NCI-H1417 (cell line): ENCODE measurements at regions not wholly inside any gene's neighbourhood (a gene's known extent, or its start where the extent isn't known, plus 50 kb on each side); places are given as distances from the start of the nearest gene placed in this dataset.

ENCODE experiments used
- DNase-seq, 3 experiments: peaks; one replicate each; lab custom pipeline; 2025; lab: John Stamatoyannopoulos, UW

GRCh38 chr10:111986079-111986478 is 197.5 kb downstream of the GPAM start:
- no peak for DNase-seq

GRCh38 chr10:111988646-111989045 is 194.9 kb downstream of the GPAM start:
- no peak for DNase-seq

GRCh38 chr10:111989136-111989911 is 194.2 kb downstream of the GPAM start:
- peak in 2 of 3 experiments; percentile 11 to 55 for DNase-seq

GRCh38 chr10:111990734-111991133 is 192.8 kb downstream of the GPAM start:
- DNase-seq: no peak

- DNase-seq: no peak
These were observed 190.2 kb downstream of the GPAM start for GRCh38 chr10:111993321-111993720.

- DNase-seq: no peak
These were observed 189.6 kb downstream of the GPAM start for GRCh38 chr10:111993872-111994426.

- no peak for DNase-seq
These were observed 187.5 kb downstream of the GPAM start for GRCh38 chr10:111996103-111996502.

- DNase-seq: no peak
These were observed 184.8 kb downstream of the GPAM start for GRCh38 chr10:111998728-111999127.

GRCh38 chr10:111999205-111999914 is 184.2 kb downstream of the GPAM start:
- DNase-seq: no peak

GRCh38 chr10:111999915-112000302 is 183.7 kb downstream of the GPAM start:
- DNase-seq: no peak

- DNase-seq: no peak
These were observed 183.1 kb downstream of the GPAM start for GRCh38 chr10:112000466-112000865.

GRCh38 chr10:112002206-112002605 is 181.4 kb downstream of the GPAM start:
- no peak for DNase-seq

- DNase-seq: no peak
These were observed 179.5 kb downstream of the GPAM start for GRCh38 chr10:112004075-112004474.

- no peak for DNase-seq
These were observed 178.5 kb downstream of the GPAM start for GRCh38 chr10:112005044-112005443.

GRCh38 chr10:112006407-112006806 is 177.2 kb downstream of the GPAM start:
- DNase-seq: no peak

GRCh38 chr10:112006831-112007230 is 176.7 kb downstream of the GPAM start:
- DNase-seq: no peak

GRCh38 chr10:112022196-112022595 is 161.4 kb downstream of the GPAM start:
- DNase-seq: no peak

- no peak for DNase-seq
These were observed 159.5 kb downstream of the GPAM start for GRCh38 chr10:112024079-112024478.

GRCh38 chr10:112025228-112025627 is 158.3 kb downstream of the GPAM start:
- no peak for DNase-seq

- DNase-seq: no peak
These were observed 157.1 kb downstream of the GPAM start for GRCh38 chr10:112026438-112026837.

- no peak for DNase-seq
These were observed 155.8 kb downstream of the GPAM start for GRCh38 chr10:112027731-112028280.

- no peak for DNase-seq
These were observed 153.1 kb downstream of the GPAM start for GRCh38 chr10:112030431-112030830.

GRCh38 chr10:112039823-112040222 is 143.7 kb downstream of the GPAM start:
- no peak for DNase-seq
